Mucosa of descending colon (tissue), 3 donors: ENCODE measurements at regions not wholly inside any gene's neighbourhood (a gene's known extent, or its start where the extent isn't known, plus 50 kb on each side); places are given as distances from the start of the nearest gene placed in this dataset.
A peak's percentile ranks its signal among the peaks of the same experiment; 100 is the strongest.

Experiments used
- ATAC-seq: fragments of 200-7000 bp; cut with Tn5 transposase; one replicate; pipeline ENCODE4 v1.9.1; 2020; ENCODE audit warnings: mild to moderate bottlenecking, moderate library complexity
- DNase-seq, 3 donors: peaks; one replicate each; pipeline ENCODE4 v3.0.0-alpha.2; 2020
- H3K36me3 ChIP-seq: fragments of 200-600 bp; one replicate; pipeline ENCODE4 v1.8.0; 2021; ENCODE audit warnings: low read depth, mild to moderate bottlenecking
- H3K4me1 ChIP-seq: fragments of 200-600 bp; one replicate; pipeline ENCODE4 v1.8.0; 2021; ENCODE audit warnings: low read depth, mild to moderate bottlenecking
- H3K4me3 ChIP-seq: fragments of 200-600 bp; one replicate; pipeline ENCODE4 v1.8.0; 2021; ENCODE audit warnings: mild to moderate bottlenecking
- H3K9me3 ChIP-seq: fragments of 200-600 bp; one replicate; pipeline ENCODE4 v1.8.0; 2021; ENCODE audit warnings: mild to moderate bottlenecking
- CTCF ChIP-seq: fragments of 200-600 bp; IDR thresholded peaks from one replicate; pipeline ENCODE4 v1.8.0; 2022; ENCODE audit warnings: antibody characterized with exemption, mild to moderate bottlenecking
- intact Hi-C, 2 donors: fragments of 100-400 bp; cut with DNase I in 1 of 2; cut with micrococcal nuclease in 1 of 2; formaldehyde crosslinking; loops; one replicate each; pipeline versions ENCODE4 v1.11.0 to v1.11.1; 2022; cut with DNase I, micrococcal nuclease
- donor health status: DM: no; HTN: no; CAD: no; lungs with moderate emphysema.
- donor health status: DM: no; HTN: no; CAD: no.
- donor health status: DM: no; HTN: yes; CAD: no.

GRCh38 chr12:127411166-127411915 lies 855.6 kb upstream of the TMEM132C start:
- no peak overlapping the region for H3K4me3 ChIP-seq
- no peak for DNase-seq
- no peak for ATAC-seq
- no peaks in the 10 kb centered on the region for H3K4me1 ChIP-seq
- TF ChIP-seq CTCF = no peak
- no peaks in the 10 kb centered on the region for H3K36me3 ChIP-seq
- H3K9me3 ChIP-seq = no peaks in the 10 kb centered on the region
- intact Hi-C loops = no loop called here

GRCh38 chr12:127411981-127412380 lies 855.0 kb upstream of the TMEM132C start:
- DNase-seq = no peak

GRCh38 chr12:127412866-127413265 lies 854.1 kb upstream of the TMEM132C start:
- Histone ChIP-seq H3K36me3 (no peaks in the 10 kb centered on the region), H3K4me1 (no peaks in the 10 kb centered on the region), H3K9me3 (no peaks in the 10 kb centered on the region), H3K4me3 (no peak overlapping the region)
- intact Hi-C loops = no loop called here
- no peak for ATAC-seq
- TF ChIP-seq CTCF = no peak
- DNase-seq = no peak

More at GRCh38 chr12:127411981-127412380, 855.0 kb upstream of the TMEM132C start:
- intact Hi-C loops = no loop called here
- no peak for TF ChIP-seq CTCF
- Histone ChIP-seq H3K9me3 (no peaks in the 10 kb centered on the region), H3K4me1 (no peaks in the 10 kb centered on the region), H3K36me3 (no peaks in the 10 kb centered on the region), H3K4me3 (no peak overlapping the region)
- no peak for ATAC-seq

GRCh38 chr12:127414186-127414585 lies 852.8 kb upstream of the TMEM132C start:
- Histone ChIP-seq H3K36me3 (no peaks in the 10 kb centered on the region), H3K4me1 (no peaks in the 10 kb centered on the region), H3K9me3 (no peaks in the 10 kb centered on the region), H3K4me3 (no peak overlapping the region)
- intact Hi-C loops = no loop called here
- no peak for DNase-seq
- no peak for TF ChIP-seq CTCF
- no peak for ATAC-seq

GRCh38 chr12:127414636-127415035 lies 852.3 kb upstream of the TMEM132C start:
- peak; percentile 28 for ATAC-seq
- DNase-seq = no peak
- Histone ChIP-seq H3K4me1 (no peaks in the 10 kb centered on the region), H3K4me3 (no peak overlapping the region), H3K36me3 (no peaks in the 10 kb centered on the region), H3K9me3 (no peaks in the 10 kb centered on the region)
- no peak for TF ChIP-seq CTCF
- intact Hi-C loops = no loop called here
